ENCODE measurements at regions not wholly inside any gene's neighbourhood (a gene's known extent, or its start where the extent isn't known, plus 50 kb on each side); places are given as distances from the start of the nearest gene placed in this dataset.

DNA sequence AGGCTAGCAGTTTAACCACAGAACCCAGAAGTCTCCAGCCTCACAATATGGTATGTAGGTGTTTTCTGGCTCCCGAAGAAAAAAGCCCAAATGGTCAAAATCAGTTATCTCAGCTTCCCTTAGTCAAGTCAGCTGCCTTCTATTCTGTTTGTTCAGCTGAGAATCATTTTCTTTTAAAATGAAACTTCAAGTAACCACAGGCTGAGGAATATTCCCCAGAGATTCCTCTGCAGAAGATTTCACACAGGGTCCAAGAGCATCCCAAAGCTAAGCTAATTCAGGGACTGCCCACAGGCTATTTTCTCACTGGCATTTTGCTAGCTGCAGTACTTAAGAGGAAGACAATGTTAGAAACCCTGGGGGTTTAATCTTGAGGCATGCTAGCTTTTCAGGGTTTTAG lies 977.0 kb upstream of the CHORDC1 start:
- no peaks in the 10 kb centered on the region for H3K36me3 Mint-ChIP-seq (ENCODE audit: low read depth, unreplicated experiment)
- H3K4me3 Mint-ChIP-seq (ENCODE audit: unreplicated experiment), result no peak overlapping the region
- TF ChIP-seq, protein P1, sequence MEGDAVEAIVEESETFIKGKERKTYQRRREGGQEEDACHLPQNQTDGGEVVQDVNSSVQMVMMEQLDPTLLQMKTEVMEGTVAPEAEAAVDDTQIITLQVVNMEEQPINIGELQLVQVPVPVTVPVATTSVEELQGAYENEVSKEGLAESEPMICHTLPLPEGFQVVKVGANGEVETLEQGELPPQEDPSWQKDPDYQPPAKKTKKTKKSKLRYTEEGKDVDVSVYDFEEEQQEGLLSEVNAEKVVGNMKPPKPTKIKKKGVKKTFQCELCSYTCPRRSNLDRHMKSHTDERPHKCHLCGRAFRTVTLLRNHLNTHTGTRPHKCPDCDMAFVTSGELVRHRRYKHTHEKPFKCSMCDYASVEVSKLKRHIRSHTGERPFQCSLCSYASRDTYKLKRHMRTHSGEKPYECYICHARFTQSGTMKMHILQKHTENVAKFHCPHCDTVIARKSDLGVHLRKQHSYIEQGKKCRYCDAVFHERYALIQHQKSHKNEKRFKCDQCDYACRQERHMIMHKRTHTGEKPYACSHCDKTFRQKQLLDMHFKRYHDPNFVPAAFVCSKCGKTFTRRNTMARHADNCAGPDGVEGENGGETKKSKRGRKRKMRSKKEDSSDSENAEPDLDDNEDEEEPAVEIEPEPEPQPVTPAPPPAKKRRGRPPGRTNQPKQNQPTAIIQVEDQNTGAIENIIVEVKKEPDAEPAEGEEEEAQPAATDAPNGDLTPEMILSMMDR (IDR thresholded peaks at IDR 0.05; ENCODE audit: unreplicated experiment), result no peak
- DNase-seq (ENCODE audit: low spot score), result no peak
- no peaks in the 10 kb centered on the region for H3K4me1 Mint-ChIP-seq (ENCODE audit: unreplicated experiment)
- no peak overlapping the region for H3K27ac Mint-ChIP-seq (ENCODE audit: unreplicated experiment)
- H3K27me3 Mint-ChIP-seq (ENCODE audit: unreplicated experiment), result no peaks in the 10 kb centered on the region
- no peaks in the 10 kb centered on the region for H3K9me3 Mint-ChIP-seq (ENCODE audit: unreplicated experiment)

DNA sequence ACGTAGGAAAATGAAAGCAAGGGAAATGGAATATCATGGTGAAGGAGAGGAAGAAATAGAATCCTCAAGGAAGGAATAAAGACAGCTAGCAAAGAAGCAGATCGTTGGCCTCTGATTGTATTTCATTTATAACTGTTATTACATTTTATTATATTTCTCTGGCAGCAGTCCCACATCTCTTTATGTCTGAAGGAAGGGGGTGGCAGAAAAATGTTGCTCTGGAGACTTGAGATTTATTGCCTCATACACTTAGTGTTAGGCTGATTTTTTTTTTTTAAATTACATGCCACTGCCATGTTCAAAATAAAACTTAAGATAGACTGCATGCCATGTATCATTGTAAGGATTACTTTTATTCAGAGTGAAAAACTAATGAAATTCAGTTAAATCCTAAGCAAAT lies 971.7 kb upstream of the CHORDC1 start:
- no peak overlapping the region for H3K27ac Mint-ChIP-seq (ENCODE audit: unreplicated experiment)
- no peaks in the 10 kb centered on the region for H3K4me1 Mint-ChIP-seq (ENCODE audit: unreplicated experiment)

DNA sequence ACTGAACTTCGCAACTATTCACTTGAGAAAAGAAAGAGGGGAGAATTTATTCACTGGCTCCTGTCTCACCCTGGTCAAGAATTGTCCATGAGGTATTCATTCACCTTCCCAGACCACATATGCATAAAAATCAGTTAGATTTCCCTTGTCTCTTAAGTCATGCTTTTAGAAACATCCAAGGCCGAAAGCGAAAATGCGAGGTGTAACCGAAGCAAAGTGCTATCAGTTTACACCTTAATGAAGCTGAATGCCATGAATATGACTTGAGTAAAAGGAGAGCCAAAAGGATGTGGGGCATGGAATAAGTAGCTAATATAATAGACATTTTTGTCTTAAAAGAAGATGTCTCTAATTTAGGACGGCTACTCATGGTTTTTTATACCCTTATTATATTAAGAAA lies 965.6 kb upstream of the CHORDC1 start:
- no peaks in the 10 kb centered on the region for H3K36me3 Mint-ChIP-seq (ENCODE audit: low read depth, unreplicated experiment)
- no peak overlapping the region for H3K27ac Mint-ChIP-seq (ENCODE audit: unreplicated experiment)
- TF ChIP-seq, protein P1 (IDR thresholded peaks at IDR 0.05; ENCODE audit: unreplicated experiment), result no peak
- no peaks in the 10 kb centered on the region for H3K4me1 Mint-ChIP-seq (ENCODE audit: unreplicated experiment)
- H3K27me3 Mint-ChIP-seq (ENCODE audit: unreplicated experiment), result no peaks in the 10 kb centered on the region
- H3K9me3 Mint-ChIP-seq (ENCODE audit: unreplicated experiment), result no peaks in the 10 kb centered on the region
- DNase-seq (ENCODE audit: low spot score), result no peak
- H3K4me3 Mint-ChIP-seq (ENCODE audit: unreplicated experiment), result no peak overlapping the region

More for the DNA sequence above, 971.7 kb upstream of the CHORDC1 start:
- Mint-ChIP-seq H3K4me3 (ENCODE audit: unreplicated experiment) (no peak overlapping the region), H3K27me3 (ENCODE audit: unreplicated experiment) (no peaks in the 10 kb centered on the region), H3K36me3 (ENCODE audit: low read depth, unreplicated experiment) (no peaks in the 10 kb centered on the region), H3K9me3 (ENCODE audit: unreplicated experiment) (no peaks in the 10 kb centered on the region)
- no peak for DNase-seq (ENCODE audit: low spot score)
- TF ChIP-seq, protein P1 (IDR thresholded peaks at IDR 0.05; ENCODE audit: unreplicated experiment), result no peak

DNA sequence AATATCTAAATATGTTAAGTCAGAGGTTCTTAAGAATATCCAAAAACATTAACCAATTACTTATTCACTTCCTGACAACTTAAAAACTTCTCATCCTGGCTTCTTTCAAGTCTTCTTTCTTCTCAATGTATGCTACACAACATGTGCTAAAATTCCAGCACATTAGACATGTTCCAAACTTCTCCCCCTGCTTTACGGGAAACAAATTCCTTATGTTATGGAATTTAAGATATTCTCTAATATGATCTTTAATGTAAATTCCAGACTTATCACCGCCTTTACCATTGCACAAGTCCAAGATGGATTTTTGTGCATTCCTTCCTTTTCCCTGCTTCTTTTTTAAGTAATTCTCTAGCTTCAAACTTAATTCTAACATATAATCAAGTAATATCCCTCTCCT lies 964.5 kb upstream of the CHORDC1 start:
- Mint-ChIP-seq H3K4me1 (ENCODE audit: unreplicated experiment) (no peaks in the 10 kb centered on the region), H3K27ac (ENCODE audit: unreplicated experiment) (no peak overlapping the region), H3K27me3 (ENCODE audit: unreplicated experiment) (no peaks in the 10 kb centered on the region), H3K4me3 (ENCODE audit: unreplicated experiment) (no peak overlapping the region), H3K36me3 (ENCODE audit: low read depth, unreplicated experiment) (no peaks in the 10 kb centered on the region), H3K9me3 (ENCODE audit: unreplicated experiment) (no peaks in the 10 kb centered on the region)
- TF ChIP-seq, protein P1 (IDR thresholded peaks at IDR 0.05; ENCODE audit: unreplicated experiment), result no peak
- no peak for DNase-seq (ENCODE audit: low spot score)

DNA sequence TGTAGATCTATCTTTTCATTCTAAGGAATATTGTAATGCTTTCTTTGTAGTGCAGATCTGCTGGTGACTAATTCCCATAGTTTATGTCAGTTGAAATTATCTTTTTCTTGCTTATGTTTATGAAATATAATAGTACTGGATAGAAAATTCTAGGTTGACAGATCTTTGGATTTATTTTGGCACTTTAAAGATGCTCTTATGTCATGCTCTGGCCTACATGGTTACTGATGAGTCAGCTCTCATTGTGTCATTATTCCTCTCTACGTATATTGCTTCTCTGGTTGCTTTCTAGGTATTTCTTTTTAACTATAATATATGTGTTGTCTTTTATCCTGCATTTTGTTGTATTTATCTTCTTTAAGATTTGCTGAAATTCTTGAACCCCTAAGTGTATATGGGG lies 955.5 kb upstream of the CHORDC1 start:
- TF ChIP-seq, protein P1 (IDR thresholded peaks at IDR 0.05; ENCODE audit: unreplicated experiment), result no peak
- Mint-ChIP-seq H3K4me1 (ENCODE audit: unreplicated experiment) (no peaks in the 10 kb centered on the region), H3K4me3 (ENCODE audit: unreplicated experiment) (no peak overlapping the region), H3K9me3 (ENCODE audit: unreplicated experiment) (no peaks in the 10 kb centered on the region), H3K36me3 (ENCODE audit: low read depth, unreplicated experiment) (no peaks in the 10 kb centered on the region), H3K27ac (ENCODE audit: unreplicated experiment) (no peak overlapping the region), H3K27me3 (ENCODE audit: unreplicated experiment) (no peaks in the 10 kb centered on the region)
- DNase-seq (ENCODE audit: low spot score), result no peak
